Pancreas (tissue), 10 donors: ENCODE measurements at regions not wholly inside any gene's neighbourhood (a gene's known extent, or its start where the extent isn't known, plus 50 kb on each side); places are given as distances from the start of the nearest gene placed in this dataset.

ENCODE experiments used
- ATAC-seq, 4 donors: fragments of 200-7000 bp; cut with Tn5 transposase; one replicate each; pipeline versions ENCODE4 v1.8.0 to v1.9.1; 2020; ENCODE audit warnings: mild to moderate bottlenecking in 4 of 4, moderate library complexity in 4 of 4
- DNase-seq, 6 donors: peaks; one replicate each; pipeline ENCODE4 v3.0.0-alpha.2; 2020
- FAIRE-seq: peaks from 2 replicates; lab custom pipeline; 2012; peaks lifted over from hg19 to GRCh38; lab: Jason Lieb, UNC
- H3K27ac ChIP-seq, 4 donors: fragments of 200-600 bp; sonication (generic); 1 replicate in 3 of 4; 2 replicates in 1 of 4; pipeline versions ENCODE4 v1.5.0 to v1.8.0; 2020
- H3K27me3 ChIP-seq, 4 donors: fragments of 200-600 bp; one replicate each; pipeline ENCODE4 v1.8.0; 2021
- H3K36me3 ChIP-seq, 3 donors: fragments of 200-600 bp; sonication (generic) in 1 of 3; one replicate each; pipeline versions ENCODE4 v1.5.0 to v1.8.0; 2020 to 2021
- H3K4me1 ChIP-seq, 3 donors: fragments of 200-600 bp; one replicate each; pipeline ENCODE4 v1.8.0; 2021
- H3K4me3 ChIP-seq, 4 donors: fragments of 200-600 bp; sonication (generic) in 2 of 4; one replicate each; pipeline versions ENCODE4 v1.5.0 to v1.8.0; 2020 to 2021
- H3K9me3 ChIP-seq, 4 donors: fragments of 200-600 bp; one replicate each; pipeline ENCODE4 v1.8.0; 2021
- WGBS, 2 donors: extraction: QIAGEN DNeasy Blood & Tissue Kit; methylation state at CpG; one replicate each; pipeline ENCODE4 v1.1.7; 2013; 5-methylcytosine and 5-hydroxymethylcytosine counted together
- intact Hi-C, 3 donors: fragments of 100-400 bp; cut with DNase I; formaldehyde crosslinking; loops; one replicate each; pipeline versions ENCODE4 v1.11.1 to v1.14.2; 2022
- TF ChIP-seq, protein P1 (sequence below), 4 donors: fragments of 200-600 bp; sonication (generic) in 3 of 4; IDR thresholded peaks; one replicate each; pipeline versions ENCODE4 v1.5.0 to v1.8.0; 2021; ENCODE audit warnings: antibody characterized with exemption in 4 of 4
- donor health status: healthy with polysubstance abuse.
- donor health status: DM: no; HTN: no; CAD: no; lungs with moderate emphysema.
- donor health status: DM: no; HTN: no; CAD: no.
- donor health status: control.
- donor health status: control.
- donor health status: Bipolar disorder and iron deficiency.
- donor health status: DM: yes; HTN: yes; CAD: no.
- donor health status: DM: no; HTN: no; CAD: no.
- donor health status: DM: no; HTN: no; CAD: no.
- donor health status: DM: yes; HTN: yes; CAD: no.

- WGBS, 2 donors = 81% methylated on average over 3 of the region's 3 CpGs
- DNase-seq (no peak), FAIRE-seq (no peak), ATAC-seq (no peak)
- Histone ChIP-seq H3K9me3 (no peaks in the 10 kb centered on the region), H3K27ac (no peak overlapping the region), H3K27me3 (no peaks in the 10 kb centered on the region), H3K4me1 (no peaks in the 10 kb centered on the region), H3K4me3 (no peak overlapping the region), H3K36me3 (no peaks in the 10 kb centered on the region)
- TF ChIP-seq, protein P1, sequence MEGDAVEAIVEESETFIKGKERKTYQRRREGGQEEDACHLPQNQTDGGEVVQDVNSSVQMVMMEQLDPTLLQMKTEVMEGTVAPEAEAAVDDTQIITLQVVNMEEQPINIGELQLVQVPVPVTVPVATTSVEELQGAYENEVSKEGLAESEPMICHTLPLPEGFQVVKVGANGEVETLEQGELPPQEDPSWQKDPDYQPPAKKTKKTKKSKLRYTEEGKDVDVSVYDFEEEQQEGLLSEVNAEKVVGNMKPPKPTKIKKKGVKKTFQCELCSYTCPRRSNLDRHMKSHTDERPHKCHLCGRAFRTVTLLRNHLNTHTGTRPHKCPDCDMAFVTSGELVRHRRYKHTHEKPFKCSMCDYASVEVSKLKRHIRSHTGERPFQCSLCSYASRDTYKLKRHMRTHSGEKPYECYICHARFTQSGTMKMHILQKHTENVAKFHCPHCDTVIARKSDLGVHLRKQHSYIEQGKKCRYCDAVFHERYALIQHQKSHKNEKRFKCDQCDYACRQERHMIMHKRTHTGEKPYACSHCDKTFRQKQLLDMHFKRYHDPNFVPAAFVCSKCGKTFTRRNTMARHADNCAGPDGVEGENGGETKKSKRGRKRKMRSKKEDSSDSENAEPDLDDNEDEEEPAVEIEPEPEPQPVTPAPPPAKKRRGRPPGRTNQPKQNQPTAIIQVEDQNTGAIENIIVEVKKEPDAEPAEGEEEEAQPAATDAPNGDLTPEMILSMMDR (IDR thresholded peaks at IDR 0.05) = no peak
- intact Hi-C loops = no loop called here
Measured at GRCh38 chr13:104320446-104320845, 1254.2 kb upstream of the SLC10A2 start.

DNA sequence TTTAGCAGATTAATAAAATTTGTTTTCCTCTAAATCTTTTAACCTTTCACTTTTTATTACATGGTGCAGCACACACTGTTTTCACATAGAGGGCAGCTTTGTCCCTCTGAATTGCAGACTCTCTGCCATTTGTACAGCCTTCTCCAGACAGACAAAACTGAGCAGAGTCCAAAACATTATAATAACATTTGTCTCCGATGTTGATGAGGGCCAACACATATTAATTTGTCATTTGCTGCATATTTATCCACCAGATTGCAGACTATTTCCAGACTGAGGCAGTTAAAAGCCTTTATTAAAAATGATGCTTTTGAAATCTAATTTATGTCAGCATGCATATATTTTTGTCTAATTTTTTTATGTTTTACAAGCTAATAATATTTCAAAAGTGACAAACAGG lies 1251.9 kb upstream of the SLC10A2 start:
- Histone ChIP-seq H3K27me3 (no peaks in the 10 kb centered on the region), H3K4me3 (no peak overlapping the region), H3K9me3 (no peaks in the 10 kb centered on the region), H3K36me3 (no peaks in the 10 kb centered on the region), H3K27ac (no peak overlapping the region), H3K4me1 (no peaks in the 10 kb centered on the region)
- FAIRE-seq = no peak
- intact Hi-C loops = no loop called here
- DNase-seq = no peak
- ATAC-seq = peak in 3 of 4 donors; percentile 44 to 57 (median 50)
- 5% methylated on average over 1 of the region's 1 CpG for WGBS, 2 donors
- TF ChIP-seq, protein P1 (IDR thresholded peaks at IDR 0.05) = no peak

GRCh38 chr13:104315606-104316005 lies 1249.4 kb upstream of the SLC10A2 start:
- FAIRE-seq (no peak), ATAC-seq (peak in 2 of 4 donors; percentile 47 to 74), DNase-seq (no peak)
- Histone ChIP-seq H3K4me3 (no peak overlapping the region), H3K27ac (no peak overlapping the region), H3K9me3 (no peaks in the 10 kb centered on the region), H3K4me1 (no peaks in the 10 kb centered on the region), H3K27me3 (no peaks in the 10 kb centered on the region), H3K36me3 (no peaks in the 10 kb centered on the region)
- intact Hi-C loops = no loop called here
- TF ChIP-seq, protein P1 (IDR thresholded peaks at IDR 0.05) = no peak
- WGBS, 2 donors = 58 to 78% methylated on average over 3 of the region's 3 CpGs

GRCh38 chr13:104314926-104315535 lies 1248.8 kb upstream of the SLC10A2 start:
- no peaks in the 10 kb centered on the region for H3K4me1 ChIP-seq
- TF ChIP-seq, protein P1 (IDR thresholded peaks at IDR 0.05) = no peak
- WGBS, 2 donors = 84 to 89% methylated on average over 3 of the region's 3 CpGs
- DNase-seq (no peak), ATAC-seq (no peak), FAIRE-seq (no peak)
- no peaks in the 10 kb centered on the region for H3K9me3 ChIP-seq
- H3K36me3 ChIP-seq = no peaks in the 10 kb centered on the region
- no peak overlapping the region for H3K27ac ChIP-seq
- intact Hi-C loops = no loop called here
- no peaks in the 10 kb centered on the region for H3K27me3 ChIP-seq
- H3K4me3 ChIP-seq = no peak overlapping the region

- Histone ChIP-seq H3K27me3 (no peaks in the 10 kb centered on the region), H3K4me1 (no peaks in the 10 kb centered on the region), H3K27ac (no peak overlapping the region), H3K9me3 (no peaks in the 10 kb centered on the region), H3K4me3 (no peak overlapping the region), H3K36me3 (no peaks in the 10 kb centered on the region)
- FAIRE-seq (peak; percentile 32), DNase-seq (no peak), ATAC-seq (no peak)
- TF ChIP-seq, protein P1 (IDR thresholded peaks at IDR 0.05) = no peak
- 78 to 91% methylated on average over 1 of the region's 1 CpG for WGBS, 2 donors
- intact Hi-C loops = no loop called here
Measured at GRCh38 chr13:104314321-104314720, 1248.1 kb upstream of the SLC10A2 start.
